Hepatocyte (in vitro differentiated cells): ENCODE measurements at regions not wholly inside any gene's neighbourhood (a gene's known extent, or its start where the extent isn't known, plus 50 kb on each side); places are given as distances from the start of the nearest gene placed in this dataset.

Experiments used
- DNase-seq: peaks from one replicate; pipeline ENCODE4 v3.0.0-alpha.2; 2016; ENCODE audit warnings: low spot score
- H2AFZ ChIP-seq: fragments of 200-600 bp; sonication (generic); 2 replicates; pipeline ENCODE4 v1.6.0; 2016; ENCODE audit warnings: antibody characterized with exemption, mild to moderate bottlenecking
- H3K27ac ChIP-seq: fragments of 200-600 bp; sonication (generic); 2 replicates; pipeline ENCODE4 v1.5.1; 2016; ENCODE audit warnings: mild to moderate bottlenecking
- H3K27me3 ChIP-seq: fragments of 200-600 bp; sonication (generic); 2 replicates; pipeline ENCODE4 v1.6.1; 2016
- H3K36me3 ChIP-seq: fragments of 200-600 bp; sonication (generic); replicated peaks from 2 replicates; pipeline ENCODE4 v1.5.1; 2016; ENCODE audit warnings: low read depth; ENCODE audit not compliant: insufficient read depth
- H3K4me1 ChIP-seq: fragments of 200-600 bp; sonication (generic); 2 replicates; pipeline ENCODE4 v1.5.1; 2016; ENCODE audit warnings: mild to moderate bottlenecking, moderate library complexity; ENCODE audit not compliant: insufficient read depth
- H3K4me2 ChIP-seq: fragments of 200-600 bp; sonication (generic); 2 replicates; pipeline ENCODE4 v1.6.0; 2016
- H3K4me3 ChIP-seq: fragments of 200-600 bp; sonication (generic); 2 replicates; pipeline ENCODE4 v1.5.1; 2016; ENCODE audit warnings: mild to moderate bottlenecking
- H3K79me2 ChIP-seq: fragments of 200-600 bp; sonication (generic); 2 replicates; pipeline ENCODE4 v1.6.0; 2017; ENCODE audit warnings: mild to moderate bottlenecking
- H3K9me2 ChIP-seq: fragments of 200-600 bp; sonication (generic); replicated peaks from 2 replicates; pipeline ENCODE4 v1.6.0; 2017; ENCODE audit warnings: mild to moderate bottlenecking; ENCODE audit not compliant: insufficient read depth
- H3K9me3 ChIP-seq: fragments of 200-600 bp; sonication (generic); 2 replicates; pipeline ENCODE4 v1.5.1; 2016; ENCODE audit warnings: low read depth, mild to moderate bottlenecking
- H4K20me1 ChIP-seq: fragments of 200-600 bp; sonication (generic); 2 replicates; pipeline ENCODE4 v1.6.0; 2016; ENCODE audit warnings: mild to moderate bottlenecking; ENCODE audit not compliant: insufficient read depth, poor library complexity, severe bottlenecking
- EZH2 ChIP-seq: fragments of 200-600 bp; sonication (generic); IDR thresholded peaks from 2 replicates; pipeline ENCODE4 v1.6.1; 2016; ENCODE audit warnings: antibody characterized with exemption, mild to moderate bottlenecking, borderline replicate concordance
- EZH2phosphoT487 ChIP-seq: fragments of 200-600 bp; sonication (generic); IDR thresholded peaks from one replicate; pipeline ENCODE4 v1.6.1; 2018; ENCODE audit warnings: antibody characterized with exemption, mild to moderate bottlenecking, low read depth, moderate library complexity; ENCODE audit not compliant: unreplicated experiment, severe bottlenecking
- WGBS: methylation state at CpG from one replicate; pipeline ENCODE4 v1.1.6; 2016; ENCODE audit warnings: low lambda C conversion rate; ENCODE audit errors: missing lambda C conversion rate; 5-methylcytosine and 5-hydroxymethylcytosine counted together
- TF ChIP-seq, protein P1 (sequence below): fragments of 200-600 bp; sonication (generic); IDR thresholded peaks from 2 replicates; pipeline ENCODE4 v1.5.1; 2016; ENCODE audit warnings: antibody characterized with exemption, mild to moderate bottlenecking; ENCODE audit not compliant: poor library complexity

DNA sequence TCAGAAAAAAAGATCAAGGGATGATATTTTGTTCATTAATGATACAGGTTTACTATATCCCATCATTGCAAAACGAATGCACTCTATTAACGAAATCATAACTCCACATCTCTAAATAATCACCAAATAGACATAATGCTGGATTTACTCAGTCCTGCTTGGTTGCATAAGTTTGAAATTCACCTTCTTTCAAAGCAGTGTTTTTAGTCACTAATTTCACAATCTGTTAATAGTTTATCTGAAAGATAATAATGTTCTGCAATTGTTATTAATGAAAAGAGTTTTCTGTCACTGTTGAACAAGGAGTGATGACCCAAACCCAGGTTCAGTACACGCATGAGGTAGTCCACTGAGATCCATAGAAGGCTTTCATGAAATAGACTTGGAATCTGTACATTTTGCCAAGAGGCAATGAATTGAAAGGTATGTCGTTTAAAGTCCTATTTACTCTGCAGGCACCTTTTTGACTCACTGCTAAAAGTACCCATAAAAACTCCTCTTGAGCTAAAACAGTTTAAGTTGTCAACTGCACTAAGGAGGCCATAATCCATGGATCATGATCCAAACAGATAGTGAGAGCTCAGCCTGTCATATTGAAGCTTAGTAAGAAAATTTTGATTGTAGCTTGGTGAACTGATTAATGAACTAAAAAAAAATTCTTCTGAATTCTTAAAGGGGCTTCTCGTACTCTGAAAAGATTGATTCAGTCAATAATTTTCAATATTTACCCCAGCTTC is 75.6 kb upstream of the MBNL1 start:
- Histone ChIP-seq H3K36me3 (no peaks in the 10 kb centered on the region), H3K27me3 (no peaks in the 10 kb centered on the region), H3K4me1 (no peaks in the 10 kb centered on the region), H3K79me2 (no peaks in the 10 kb centered on the region), H3K27ac (peak overlapping the region; percentile 52), H3K4me2 (peak overlapping the region; percentile 62), H3K9me3 (no peaks in the 10 kb centered on the region), H3K4me3 (no peak overlapping the region), H3K9me2 (no peaks in the 10 kb centered on the region), H4K20me1 (no peaks in the 10 kb centered on the region), H2AFZ (peak overlapping the region; percentile 30)
- TF ChIP-seq, protein P1, sequence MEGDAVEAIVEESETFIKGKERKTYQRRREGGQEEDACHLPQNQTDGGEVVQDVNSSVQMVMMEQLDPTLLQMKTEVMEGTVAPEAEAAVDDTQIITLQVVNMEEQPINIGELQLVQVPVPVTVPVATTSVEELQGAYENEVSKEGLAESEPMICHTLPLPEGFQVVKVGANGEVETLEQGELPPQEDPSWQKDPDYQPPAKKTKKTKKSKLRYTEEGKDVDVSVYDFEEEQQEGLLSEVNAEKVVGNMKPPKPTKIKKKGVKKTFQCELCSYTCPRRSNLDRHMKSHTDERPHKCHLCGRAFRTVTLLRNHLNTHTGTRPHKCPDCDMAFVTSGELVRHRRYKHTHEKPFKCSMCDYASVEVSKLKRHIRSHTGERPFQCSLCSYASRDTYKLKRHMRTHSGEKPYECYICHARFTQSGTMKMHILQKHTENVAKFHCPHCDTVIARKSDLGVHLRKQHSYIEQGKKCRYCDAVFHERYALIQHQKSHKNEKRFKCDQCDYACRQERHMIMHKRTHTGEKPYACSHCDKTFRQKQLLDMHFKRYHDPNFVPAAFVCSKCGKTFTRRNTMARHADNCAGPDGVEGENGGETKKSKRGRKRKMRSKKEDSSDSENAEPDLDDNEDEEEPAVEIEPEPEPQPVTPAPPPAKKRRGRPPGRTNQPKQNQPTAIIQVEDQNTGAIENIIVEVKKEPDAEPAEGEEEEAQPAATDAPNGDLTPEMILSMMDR = no peak
- TF ChIP-seq EZH2phosphoT487 (no peak), EZH2 (no peak)
- peak; percentile 6 for DNase-seq
- 61% methylated on average over 5 of the region's 5 CpGs for WGBS

DNA sequence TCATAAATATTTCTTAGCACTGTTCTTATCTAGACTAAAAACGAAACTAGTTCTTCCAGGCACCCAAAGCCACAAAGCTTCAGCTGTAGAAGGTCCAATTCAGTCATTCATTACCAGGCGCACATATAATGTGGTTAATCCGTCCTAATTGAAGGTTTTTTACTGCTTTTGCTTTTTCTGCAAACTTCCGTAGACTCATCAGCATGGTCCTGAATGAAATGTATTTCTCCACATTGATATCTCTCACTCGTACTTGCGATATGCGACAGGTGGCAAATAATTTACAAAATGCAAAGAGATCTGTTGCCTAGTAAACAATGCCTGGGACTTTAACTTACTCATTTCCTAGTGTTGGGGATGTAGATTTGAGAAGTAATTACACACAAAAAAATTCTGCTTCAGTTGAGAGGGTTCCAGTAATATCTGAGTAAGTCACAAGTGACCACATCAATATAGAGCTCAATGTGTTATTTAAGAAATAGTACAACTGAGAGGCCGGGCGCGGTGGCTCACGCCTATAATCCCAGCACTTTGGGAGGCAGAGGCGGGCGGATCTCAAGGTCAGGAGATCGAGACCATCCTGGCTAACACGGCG is 75.0 kb upstream of the MBNL1 start:
- H3K4me3 ChIP-seq = no peak overlapping the region
- peak overlapping the region; percentile 62 for H3K4me2 ChIP-seq
- H3K27me3 ChIP-seq = no peaks in the 10 kb centered on the region
- H3K36me3 ChIP-seq = no peaks in the 10 kb centered on the region
- peak overlapping the region; percentile 52 for H3K27ac ChIP-seq
- H3K79me2 ChIP-seq = no peaks in the 10 kb centered on the region
- H4K20me1 ChIP-seq = no peaks in the 10 kb centered on the region
- 85% methylated on average over 16 of the region's 16 CpGs for WGBS
- no peaks in the 10 kb centered on the region for H3K9me3 ChIP-seq
- TF ChIP-seq, protein P1 = no peak
- TF ChIP-seq EZH2 (no peak), EZH2phosphoT487 (no peak)
- DNase-seq = no peak
- no peaks in the 10 kb centered on the region for H3K9me2 ChIP-seq
- no peaks in the 10 kb centered on the region for H3K4me1 ChIP-seq
- H2AFZ ChIP-seq = peak overlapping the region; percentile 30

DNA sequence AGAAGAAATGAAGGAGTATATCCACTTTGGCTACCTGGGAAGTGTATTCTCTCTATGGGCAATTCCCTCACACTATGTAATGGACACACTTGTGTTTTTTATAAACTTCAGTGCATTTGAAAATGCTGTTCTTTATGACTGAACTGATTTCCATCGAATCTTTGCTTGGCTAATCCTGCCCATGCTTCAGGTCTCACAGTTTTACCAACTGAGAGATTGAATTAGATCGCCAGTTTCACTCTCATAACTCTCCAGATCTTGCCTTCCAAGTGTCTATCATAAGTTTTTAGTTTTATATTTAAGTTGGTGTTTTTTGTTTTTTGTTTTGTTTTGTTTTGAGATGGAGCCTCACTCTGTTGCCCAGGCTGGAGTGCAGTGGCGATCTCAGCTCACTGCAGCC is 73.5 kb upstream of the MBNL1 start:
- no peak overlapping the region for H3K4me2 ChIP-seq
- H3K9me2 ChIP-seq = no peaks in the 10 kb centered on the region
- no peak overlapping the region for H3K27ac ChIP-seq
- no peak overlapping the region for H3K4me3 ChIP-seq
- 98% methylated on average over 3 of the region's 3 CpGs for WGBS
- no peaks in the 10 kb centered on the region for H4K20me1 ChIP-seq
- H3K27me3 ChIP-seq = no peaks in the 10 kb centered on the region
- TF ChIP-seq EZH2phosphoT487 (no peak), EZH2 (no peak)
- TF ChIP-seq, protein P1 = no peak
- H3K79me2 ChIP-seq = no peaks in the 10 kb centered on the region
- no peaks in the 10 kb centered on the region for H3K36me3 ChIP-seq
- no peak overlapping the region for H2AFZ ChIP-seq
- H3K4me1 ChIP-seq = no peaks in the 10 kb centered on the region
- no peak for DNase-seq
- no peaks in the 10 kb centered on the region for H3K9me3 ChIP-seq
